IMR-90 (cell line): ENCODE measurements at regions not wholly inside any gene's neighbourhood (a gene's known extent, or its start where the extent isn't known, plus 50 kb on each side); places are given as distances from the start of the nearest gene placed in this dataset.
"Not testable (repeated sequence)": the region's sequence is repeated elsewhere in the genome, so short reads cannot be mapped to it uniquely, and the experiment has no call there.

Experiments
- ATAC-seq: fragments of 200-7000 bp; cut with Tn5 transposase; 2 replicates; pipeline ENCODE4 v1.9.1; 2020; ENCODE audit warnings: low read depth, mild to moderate bottlenecking, moderate library complexity
- BruUV-seq: library from RNA; stranded (reverse); fragments of 400-500 nt; replicated peaks from 2 replicates; lab custom pipeline; 2021; lab: Mats Ljungman, UMichigan
- CTCF ChIA-PET: fragments of 300-600 bp; formaldehyde crosslinking; extraction: SDS; loops from one replicate; lab custom pipeline; 2021; ENCODE audit warnings: antibody characterized with exemption; lab: Yijun Ruan, JAX
- POLR2A ChIA-PET: fragments of 300-600 bp; sonication (Branson Sonifier 250); formaldehyde crosslinking; loops from one replicate; lab custom pipeline; 2022; ENCODE audit warnings: antibody characterized with exemption; ENCODE audit not compliant: unreplicated experiment; lab: Charles Lee
- DNase-seq: peaks from one replicate; pipeline ENCODE4 v3.0.0; 2013
- H2AFZ ChIP-seq: replicated peaks from 2 replicates; pipeline ENCODE3; 2013; ENCODE audit warnings: low read length, mild to moderate bottlenecking; ENCODE audit not compliant: poor library complexity
- H2AK5ac ChIP-seq: 2 replicates; pipeline ENCODE4 v1.6.1; 2013; ENCODE audit warnings: low read depth, low read length, inconsistent platforms
- H2AK9ac ChIP-seq: replicated peaks from 2 replicates; pipeline ENCODE3; 2013; ENCODE audit warnings: mild to moderate bottlenecking, low read depth, low read length, moderate library complexity; ENCODE audit not compliant: poor library complexity
- H2BK120ac ChIP-seq: 2 replicates; pipeline ENCODE4 v1.6.1; 2013; ENCODE audit warnings: low read depth, low read length, inconsistent platforms
- H2BK15ac ChIP-seq: 3 replicates; pipeline ENCODE4 v1.6.1; 2013; ENCODE audit warnings: low read depth, low read length, inconsistent platforms
- H2BK20ac ChIP-seq: 2 replicates; pipeline ENCODE4 v1.6.1; 2013; ENCODE audit warnings: low read depth, mild to moderate bottlenecking, inconsistent platforms, low read length, moderate library complexity
- H2BK5ac ChIP-seq: 2 replicates; pipeline ENCODE4 v1.6.1; 2013; ENCODE audit warnings: mild to moderate bottlenecking, low read depth, low read length, inconsistent platforms; ENCODE audit not compliant: poor library complexity, severe bottlenecking
- H3K14ac ChIP-seq: replicated peaks from 2 replicates; pipeline ENCODE4 v1.6.1; 2013; ENCODE audit warnings: low read depth, low read length, inconsistent platforms
- H3K18ac ChIP-seq: 2 replicates; pipeline ENCODE4 v1.6.1; 2013; ENCODE audit warnings: low read depth, low read length, control low read depth
- H3K23ac ChIP-seq: 2 replicates; pipeline ENCODE4 v1.6.1; 2013; ENCODE audit warnings: low read depth, low read length, inconsistent platforms
- H3K27ac ChIP-seq: 2 replicates; pipeline ENCODE4 v1.5.1; 2013; ENCODE audit warnings: mild to moderate bottlenecking, control low read depth, low read length; ENCODE audit not compliant: insufficient read depth
- H3K27me3 ChIP-seq: 2 replicates; pipeline ENCODE4 v1.6.1; 2013; ENCODE audit warnings: low read length; ENCODE audit not compliant: control insufficient read depth, insufficient read depth
- H3K36me3 ChIP-seq: 2 replicates; pipeline ENCODE4 v1.6.1; 2013; ENCODE audit warnings: low read length, mixed read lengths; ENCODE audit not compliant: control insufficient read depth, insufficient read depth
- H3K4ac ChIP-seq: 2 replicates; pipeline ENCODE4 v1.6.1; 2013; ENCODE audit warnings: low read depth, low read length, inconsistent platforms
- H3K4me1 ChIP-seq: 2 replicates; pipeline ENCODE4 v1.6.1; 2013; ENCODE audit warnings: low read length, mixed read lengths; ENCODE audit not compliant: control insufficient read depth, insufficient read depth
- H3K4me2 ChIP-seq: 2 replicates; pipeline ENCODE4 v1.6.1; 2013; ENCODE audit warnings: low read depth, mild to moderate bottlenecking, control low read depth, low read length, moderate library complexity
- H3K4me3 ChIP-seq: 2 replicates; pipeline ENCODE4 v1.5.1; 2013; ENCODE audit warnings: low read depth, mild to moderate bottlenecking, control low read depth, low read length, moderate library complexity; ENCODE audit not compliant: insufficient read depth
- H3K56ac ChIP-seq: 2 replicates; pipeline ENCODE4 v1.6.1; 2013; ENCODE audit warnings: low read length, inconsistent platforms; ENCODE audit not compliant: insufficient read depth; ENCODE audit errors: extremely low read depth
- H3K79me1 ChIP-seq, 2 experiments: 2 replicates each; pipeline ENCODE4 v1.6.1; 2013; ENCODE audit warnings: low read length in 2 of 2, inconsistent platforms in 1 of 2, low read depth in 1 of 2
- H3K9ac ChIP-seq: 2 replicates; pipeline ENCODE4 v1.6.1; 2013; ENCODE audit warnings: low read depth, low read length, control low read depth
- H3K9me1 ChIP-seq: 2 replicates; pipeline ENCODE4 v1.6.1; 2013; ENCODE audit warnings: low read length, inconsistent platforms; ENCODE audit not compliant: insufficient read depth
- H3K9me3 ChIP-seq: 2 replicates; pipeline ENCODE4 v1.6.1; 2013; ENCODE audit warnings: low read length; ENCODE audit not compliant: control insufficient read depth, insufficient read depth
- H4K20me1 ChIP-seq: 2 replicates; pipeline ENCODE4 v1.6.1; 2013; ENCODE audit warnings: low read length, inconsistent platforms; ENCODE audit not compliant: insufficient read depth
- H4K5ac ChIP-seq: 2 replicates; pipeline ENCODE4 v1.6.1; 2013; ENCODE audit warnings: mild to moderate bottlenecking, low read depth, low read length, control low read depth
- H4K8ac ChIP-seq, 2 experiments: 2 replicates each; pipeline ENCODE4 v1.6.1; 2013; ENCODE audit warnings: low read depth in 2 of 2, low read length in 2 of 2, control low read depth in 1 of 2, inconsistent platforms in 1 of 2
- H4K91ac ChIP-seq: 2 replicates; pipeline ENCODE4 v1.6.1; 2013; ENCODE audit warnings: low read depth, low read length, inconsistent platforms; ENCODE audit not compliant: insufficient read depth
- FOS ChIP-seq: fragments of 150-350 bp; IDR thresholded peaks from 2 replicates; pipeline ENCODE4 v1.6.1; 2016; ENCODE audit warnings: low read depth, low read length
- WGBS, 2 experiments: methylation state at CpG; one replicate each; pipeline versions ENCODE4 v1.1.5 to v1.1.7; 2013; ENCODE audit warnings: missing lambda C conversion rate in 2 of 2; ENCODE audit not compliant: insufficient read length in 1 of 2; ENCODE audit errors: extremely low coverage in 2 of 2; 5-methylcytosine and 5-hydroxymethylcytosine counted together
- dilution Hi-C: fragments of 300-500 bp; cut with HindIII; formaldehyde crosslinking; loops from one replicate; pipeline ENCODE4 v1.14.3; 2018; ENCODE audit warnings: low sequenced_read_pairs; ENCODE audit not compliant: unreplicated experiment
- in situ Hi-C: fragments of 300-500 bp; cut with MboI; formaldehyde crosslinking; loops from 3 replicates; pipeline ENCODE4 v1.14.3; 2019; ENCODE audit warnings: low sequenced_read_pairs, inconsistent platforms, mixed read lengths
- intact Hi-C: fragments of 100-400 bp; cut with micrococcal nuclease; formaldehyde crosslinking; loops from 2 replicates; pipeline ENCODE4 v1.10.0; 2022
- TF ChIP-seq, protein P1 (sequence below): conservative IDR thresholded peaks from 2 replicates; pipeline ENCODE4 v1.5.1; 2012; ENCODE audit warnings: mild to moderate bottlenecking, low read depth, low read length, improper control_type of control experiment

DNA sequence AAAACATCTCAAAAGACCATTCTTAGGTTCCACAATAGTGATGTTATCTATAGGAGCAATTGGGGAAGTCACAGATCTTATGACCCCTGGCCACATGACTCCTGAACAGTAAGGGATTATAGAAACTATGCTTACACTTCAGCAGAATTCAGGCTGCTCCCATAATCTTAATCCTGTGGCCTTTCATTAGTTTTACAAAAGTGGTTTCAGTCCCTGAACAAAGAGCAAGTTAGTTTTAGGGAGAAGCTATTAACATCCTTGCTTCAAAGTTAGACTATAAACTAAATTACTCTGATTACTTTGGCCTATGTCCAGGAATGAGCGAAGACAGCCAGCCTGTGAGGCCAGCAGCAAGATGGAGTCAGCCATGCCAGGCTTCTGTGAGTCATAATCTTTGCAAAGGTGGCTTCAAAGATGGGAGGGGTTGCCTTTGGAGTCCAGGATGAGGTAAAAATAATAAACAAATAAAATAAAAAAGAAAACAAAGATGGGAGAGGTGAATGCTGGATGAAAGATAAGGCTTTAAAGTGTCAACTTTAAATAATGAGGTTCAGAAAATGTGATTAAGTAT is 168.7 kb upstream of the NDUFV2 start:
- Histone ChIP-seq H3K18ac (peak overlapping the region; percentile 1; the same call in 1 of the 2 replicates), H2BK20ac (peak overlapping the region; percentile 51; the same call in 1 of the 2 replicates), H4K5ac (no peak overlapping the region), H3K4me3 (no peak overlapping the region), H3K27me3 (no peaks in the 10 kb centered on the region), H3K56ac (no peak overlapping the region), H3K4me1 (peaks cover 3% of the 10 kb centered on the region), H3K4ac (no peak overlapping the region; the same call in 1 of the 2 replicates), H3K27ac (no peak overlapping the region), H3K9me1 (no peaks in the 10 kb centered on the region), H3K14ac (0 out of 2 replicates have a peak overlapping the region, but pooled peaks have one; percentile 28), H3K9ac (no peak overlapping the region), H2AK5ac (peak overlapping the region; percentile 37; the same call in 1 of the 2 replicates), H2BK5ac (peak overlapping the region; percentile 34), H2BK15ac (no peak overlapping the region), H4K20me1 (no peaks in the 10 kb centered on the region), H2BK120ac (peak overlapping the region; percentile 38; the same call in 1 of the 2 replicates), H3K4me2 (no peak overlapping the region), H3K23ac (no peak overlapping the region), H4K91ac (no peak overlapping the region), H3K79me1 (no peaks in the 10 kb centered on the region), H2AFZ (no peak overlapping the region), H4K8ac (no peak overlapping the region), H2AK9ac (no peak overlapping the region), H3K9me3 (peaks cover 11% of the 10 kb centered on the region), H3K36me3 (no peaks in the 10 kb centered on the region)
- dilution Hi-C loops (no loop called here), intact Hi-C loops (no loop called here), in situ Hi-C loops (no loop called here)
- BruUV-seq: no TSS peak
- CTCF ChIA-PET: no interaction called here
- POLR2A ChIA-PET: no interaction called here
- TF ChIP-seq, protein P1, sequence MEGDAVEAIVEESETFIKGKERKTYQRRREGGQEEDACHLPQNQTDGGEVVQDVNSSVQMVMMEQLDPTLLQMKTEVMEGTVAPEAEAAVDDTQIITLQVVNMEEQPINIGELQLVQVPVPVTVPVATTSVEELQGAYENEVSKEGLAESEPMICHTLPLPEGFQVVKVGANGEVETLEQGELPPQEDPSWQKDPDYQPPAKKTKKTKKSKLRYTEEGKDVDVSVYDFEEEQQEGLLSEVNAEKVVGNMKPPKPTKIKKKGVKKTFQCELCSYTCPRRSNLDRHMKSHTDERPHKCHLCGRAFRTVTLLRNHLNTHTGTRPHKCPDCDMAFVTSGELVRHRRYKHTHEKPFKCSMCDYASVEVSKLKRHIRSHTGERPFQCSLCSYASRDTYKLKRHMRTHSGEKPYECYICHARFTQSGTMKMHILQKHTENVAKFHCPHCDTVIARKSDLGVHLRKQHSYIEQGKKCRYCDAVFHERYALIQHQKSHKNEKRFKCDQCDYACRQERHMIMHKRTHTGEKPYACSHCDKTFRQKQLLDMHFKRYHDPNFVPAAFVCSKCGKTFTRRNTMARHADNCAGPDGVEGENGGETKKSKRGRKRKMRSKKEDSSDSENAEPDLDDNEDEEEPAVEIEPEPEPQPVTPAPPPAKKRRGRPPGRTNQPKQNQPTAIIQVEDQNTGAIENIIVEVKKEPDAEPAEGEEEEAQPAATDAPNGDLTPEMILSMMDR: no peak
- 0 out of 2 replicates have a peak, but pooled peaks have one; percentile 17 for TF ChIP-seq FOS
- DNase-seq (peak; percentile 49), ATAC-seq (peak; percentile 51; the same call in 1 of the 2 replicates)
- WGBS, 2 experiments: no CpG with 5 or more reads among the region's 1 CpG

DNA sequence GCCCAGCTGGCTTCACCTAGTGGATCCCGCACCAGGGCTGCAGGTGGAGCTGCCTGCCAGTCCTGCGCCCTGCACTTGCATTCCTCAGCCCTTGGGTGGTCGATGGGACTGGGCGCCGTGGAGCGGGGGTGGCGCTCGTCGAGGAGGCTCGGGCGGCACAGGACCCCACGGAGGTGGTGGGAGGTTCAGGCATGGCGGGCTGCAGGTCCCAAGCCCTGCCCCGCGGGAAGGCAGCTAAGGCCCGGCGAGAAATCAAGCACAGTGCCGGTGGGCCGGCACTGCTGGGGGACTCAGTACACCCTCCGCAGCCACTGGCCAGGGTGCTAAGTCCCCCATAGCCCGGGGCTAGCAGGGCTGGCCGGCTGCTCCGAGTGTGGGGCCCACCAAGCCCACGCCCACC is 167.2 kb upstream of the NDUFV2 start:
- H2BK15ac ChIP-seq, H3K36me3 ChIP-seq, H3K4me1 ChIP-seq, DNase-seq, H3K27me3 ChIP-seq, BruUV-seq, ATAC-seq, H3K9ac ChIP-seq, H2BK5ac ChIP-seq, H2AFZ ChIP-seq, POLR2A ChIA-PET, H4K91ac ChIP-seq, H3K27ac ChIP-seq, CTCF ChIA-PET, H2AK9ac ChIP-seq, H3K56ac ChIP-seq, in situ Hi-C loops, H3K14ac ChIP-seq, H4K8ac ChIP-seq, H2BK20ac ChIP-seq, H4K5ac ChIP-seq, H3K9me3 ChIP-seq, dilution Hi-C loops, H3K18ac ChIP-seq, intact Hi-C loops, H4K20me1 ChIP-seq, H3K4me3 ChIP-seq, H2BK120ac ChIP-seq, H3K79me1 ChIP-seq, H3K23ac ChIP-seq, H2AK5ac ChIP-seq, H3K4ac ChIP-seq, H3K9me1 ChIP-seq, H3K4me2 ChIP-seq: not testable (repeated sequence)
- 97% methylated on average over 6 of the region's 24 CpGs; no CpG with 5 or more reads in 1 of the 2 experiments for WGBS, 2 experiments
